GM19351 (cell line): ENCODE measurements at regions not wholly inside any gene's neighbourhood (a gene's known extent, or its start where the extent isn't known, plus 50 kb on each side); places are given as distances from the start of the nearest gene placed in this dataset.
A peak's percentile ranks its signal among the peaks of the same experiment; 100 is the strongest.
"Not testable (repeated sequence)": the region's sequence is repeated elsewhere in the genome, so short reads cannot be mapped to it uniquely, and the experiment has no call there.

ENCODE experiments used
- ATAC-seq: cut with Tn5 transposase; IDR thresholded peaks from one replicate; pipeline ENCODE4 v1.9.1; 2021; ENCODE audit warnings: mild to moderate bottlenecking, moderate library complexity; ENCODE audit not compliant: unreplicated experiment

DNA sequence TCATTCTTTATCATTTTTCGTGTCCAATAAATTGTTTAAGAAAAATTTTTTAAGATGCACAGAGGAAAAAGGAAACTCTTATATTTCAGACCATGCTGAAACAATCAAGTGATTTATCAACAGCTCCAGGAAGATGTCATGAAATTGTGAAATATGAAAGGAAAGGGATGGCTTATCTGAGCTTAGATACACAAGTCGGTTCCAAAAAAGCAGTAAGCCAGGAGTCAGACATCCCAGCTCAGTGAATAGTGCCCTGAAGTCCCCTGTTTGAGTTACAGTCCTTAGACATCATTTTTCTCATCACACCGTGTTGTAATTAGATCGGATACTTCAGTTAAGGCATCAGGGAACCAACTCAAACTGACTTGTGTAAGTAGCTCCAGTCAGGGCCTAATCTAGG, 91.0 kb upstream of the SSTR4 start:
- ATAC-seq, result no peak

DNA sequence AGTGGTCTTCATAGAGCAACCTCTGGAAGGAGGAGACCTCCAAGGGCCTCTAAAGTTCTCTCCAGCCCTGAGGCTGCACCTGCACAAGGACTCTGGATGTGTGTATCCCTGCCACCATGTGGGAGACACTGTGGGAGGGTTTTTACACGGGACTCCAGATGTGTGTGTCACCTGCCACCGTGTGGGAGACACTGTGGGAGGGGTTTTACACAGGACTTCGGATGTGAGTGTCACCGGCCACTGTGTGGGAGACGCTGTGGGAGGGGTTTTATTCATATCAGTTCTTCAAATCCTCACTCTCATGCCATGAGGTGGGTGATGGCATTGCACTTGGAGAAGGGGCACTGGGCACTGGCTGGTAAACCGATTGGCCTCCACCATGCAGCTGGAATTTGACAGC, 90.2 kb upstream of the SSTR4 start:
- no peak for ATAC-seq

DNA sequence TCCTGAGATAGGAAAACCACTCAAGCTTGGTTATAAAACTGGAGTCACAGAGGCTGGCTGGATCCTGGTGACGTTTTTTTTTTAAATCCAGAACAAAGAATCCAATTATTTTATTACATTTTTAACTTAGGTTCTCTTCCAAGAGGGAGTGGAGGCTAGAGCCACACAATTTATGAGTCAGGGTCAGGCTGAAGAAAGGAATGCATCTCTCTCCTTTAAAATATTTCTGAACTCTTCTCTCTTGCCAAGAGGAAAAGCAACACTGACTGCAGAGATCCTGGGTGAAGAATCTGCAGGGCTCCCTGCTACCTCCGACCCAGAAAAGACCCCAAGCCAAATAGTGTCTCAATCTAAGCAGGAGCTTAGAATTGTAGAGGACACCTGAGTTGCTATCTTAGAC, 88.5 kb upstream of the SSTR4 start:
- ATAC-seq, result no peak

DNA sequence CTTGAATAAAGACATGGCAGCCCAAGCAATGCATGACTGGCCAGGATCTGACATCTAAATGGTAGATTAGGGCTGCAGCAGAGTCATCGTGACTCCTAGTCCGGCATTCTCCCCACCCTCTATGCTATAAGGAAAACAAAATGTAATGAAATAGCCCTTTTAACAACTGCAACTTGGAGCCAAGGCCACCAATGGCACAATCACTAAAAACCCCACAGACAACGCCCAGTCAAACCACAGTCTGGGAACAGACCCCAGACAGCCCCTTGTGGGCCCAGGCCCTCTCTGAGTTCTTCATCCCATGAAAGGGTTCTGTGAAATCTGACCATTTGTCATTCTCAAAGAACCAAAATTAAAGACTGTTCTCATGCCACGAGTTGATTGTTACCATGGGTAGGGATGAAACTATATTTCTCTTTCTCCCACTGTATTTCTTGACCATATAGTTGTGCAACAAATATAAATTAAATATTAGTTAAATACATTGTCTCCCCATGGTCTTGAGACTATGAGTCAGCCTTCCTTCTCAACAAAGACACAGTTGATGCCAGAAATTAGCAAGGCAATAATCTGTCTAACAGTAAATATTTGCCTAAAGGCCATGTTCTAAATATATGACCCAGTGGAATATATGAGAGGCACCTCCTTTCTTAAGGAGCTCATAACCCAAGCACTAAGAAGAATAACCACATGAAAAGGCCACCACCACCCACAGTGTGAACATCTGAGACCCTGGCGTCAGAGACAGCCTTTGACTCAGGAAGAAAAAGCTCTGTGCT, 85.6 kb upstream of the SSTR4 start:
- ATAC-seq, result no peak

DNA sequence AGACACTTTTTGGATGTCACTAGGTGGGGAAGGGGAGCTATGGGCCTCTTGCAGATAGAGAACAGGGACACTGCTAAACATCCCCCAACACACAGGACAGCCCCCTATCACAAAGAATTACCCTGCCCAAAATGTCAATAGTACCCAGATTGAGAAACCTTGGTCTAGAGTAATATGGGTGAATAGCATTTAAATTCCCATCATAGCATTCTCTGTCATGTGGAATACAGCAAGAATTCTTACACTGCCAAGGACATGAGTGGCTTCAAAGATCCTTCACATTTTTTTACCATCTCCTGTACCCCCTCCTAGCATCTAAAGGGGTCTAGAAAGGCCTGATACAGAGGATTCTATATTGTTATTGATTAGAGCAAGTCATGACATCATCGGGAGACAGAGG, 83.1 kb upstream of the SSTR4 start:
- no peak for ATAC-seq

DNA sequence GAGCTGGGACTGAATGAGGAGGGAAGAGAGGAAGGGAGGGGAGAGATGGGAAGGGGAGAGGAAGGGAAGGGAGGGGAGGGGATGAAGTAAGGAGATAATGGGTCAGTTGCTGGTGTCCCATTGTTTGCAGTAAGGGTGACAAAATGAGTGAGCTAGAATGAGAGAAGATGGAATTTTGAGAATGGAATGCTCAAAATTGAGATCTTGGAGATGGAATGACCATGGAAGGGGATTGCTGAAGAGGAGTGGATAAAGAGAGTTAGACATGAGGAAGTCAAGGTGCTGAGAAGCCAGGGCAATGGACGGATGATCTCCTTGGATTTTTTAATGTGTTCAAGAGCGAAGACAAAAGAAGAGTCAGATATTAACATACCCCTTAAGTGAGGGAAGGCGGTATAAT, 80.5 kb upstream of the SSTR4 start:
- ATAC-seq, result no peak

DNA sequence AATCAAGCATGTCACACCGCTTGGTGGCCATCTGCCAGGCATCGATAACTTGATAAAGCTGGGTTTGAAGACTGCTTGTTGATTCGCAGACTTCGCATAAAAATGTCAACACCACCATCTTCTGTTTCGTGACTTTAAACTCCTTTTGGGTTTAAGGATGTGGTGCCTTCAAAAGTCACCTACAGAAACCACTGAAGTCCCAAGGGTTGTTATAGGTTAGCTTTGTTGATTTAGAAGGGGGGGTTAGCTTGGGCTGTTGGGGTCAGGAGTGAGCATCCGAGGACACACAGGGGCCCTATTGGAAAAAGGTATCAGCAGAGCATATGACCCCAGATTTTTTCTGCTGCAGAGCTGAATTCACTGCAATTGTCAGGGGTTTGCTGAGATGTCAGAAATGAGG, 76.7 kb upstream of the SSTR4 start:
- ATAC-seq, result no peak

DNA sequence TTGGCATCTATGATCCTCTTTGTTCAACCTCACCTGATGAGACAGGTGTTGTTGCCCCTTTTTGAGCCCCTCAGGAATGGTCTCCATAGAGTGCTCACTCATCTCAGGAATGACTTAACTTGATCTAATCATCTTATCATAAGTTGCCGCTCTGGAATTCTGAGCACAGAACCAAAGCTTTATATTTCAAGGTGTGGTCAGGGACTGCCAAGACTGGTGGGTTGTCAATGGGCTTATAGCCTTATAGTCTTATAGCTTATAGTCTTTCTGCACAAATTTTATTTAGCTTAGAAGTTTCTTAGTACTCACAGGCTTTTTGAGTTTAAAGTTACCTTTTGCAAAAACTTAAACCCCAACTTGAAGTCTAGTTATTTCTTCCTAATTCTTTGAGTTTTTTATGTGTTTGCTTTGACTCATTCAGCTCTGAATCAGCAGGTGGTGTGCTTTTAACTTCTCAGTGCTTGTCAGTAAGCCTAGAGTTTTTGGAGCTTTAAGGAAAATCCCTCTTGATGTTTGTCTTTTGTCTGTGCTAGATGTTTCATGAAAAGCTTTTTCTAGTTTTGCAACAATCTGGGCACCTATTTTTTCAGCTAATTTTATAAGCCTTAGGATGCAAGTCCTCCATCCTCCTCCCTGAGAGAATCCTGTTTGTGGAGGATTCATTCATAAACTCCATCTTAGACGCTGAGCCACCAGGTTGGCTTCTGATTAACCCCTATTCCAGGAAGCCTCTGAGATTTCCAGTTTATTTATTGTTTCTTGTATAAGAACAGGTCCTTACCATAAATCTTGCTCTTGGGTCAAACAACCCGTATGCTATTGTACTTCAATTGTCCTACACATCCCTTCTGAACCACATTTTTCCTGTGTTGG, 72.3 kb upstream of the SSTR4 start:
- ATAC-seq, result no peak

DNA sequence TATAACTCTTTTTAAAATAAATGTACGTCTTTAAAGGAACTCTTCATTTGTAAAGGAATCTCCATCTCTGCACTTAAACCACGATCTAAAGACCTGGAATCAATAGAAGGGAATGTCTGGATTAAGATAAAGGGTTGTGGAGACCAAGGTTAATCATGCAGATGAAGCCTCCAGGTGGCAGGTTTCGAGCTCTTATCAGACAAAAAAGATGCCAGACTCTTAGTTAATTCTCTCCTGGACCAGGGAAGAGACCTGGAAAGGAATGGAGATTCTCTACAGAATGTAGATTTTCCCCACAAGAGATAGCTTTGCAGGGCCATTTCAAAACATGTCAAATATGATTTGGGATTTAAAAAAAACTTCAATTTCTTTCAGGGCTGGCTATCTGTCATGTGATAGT, 71.5 kb upstream of the SSTR4 start:
- ATAC-seq, result no peak

DNA sequence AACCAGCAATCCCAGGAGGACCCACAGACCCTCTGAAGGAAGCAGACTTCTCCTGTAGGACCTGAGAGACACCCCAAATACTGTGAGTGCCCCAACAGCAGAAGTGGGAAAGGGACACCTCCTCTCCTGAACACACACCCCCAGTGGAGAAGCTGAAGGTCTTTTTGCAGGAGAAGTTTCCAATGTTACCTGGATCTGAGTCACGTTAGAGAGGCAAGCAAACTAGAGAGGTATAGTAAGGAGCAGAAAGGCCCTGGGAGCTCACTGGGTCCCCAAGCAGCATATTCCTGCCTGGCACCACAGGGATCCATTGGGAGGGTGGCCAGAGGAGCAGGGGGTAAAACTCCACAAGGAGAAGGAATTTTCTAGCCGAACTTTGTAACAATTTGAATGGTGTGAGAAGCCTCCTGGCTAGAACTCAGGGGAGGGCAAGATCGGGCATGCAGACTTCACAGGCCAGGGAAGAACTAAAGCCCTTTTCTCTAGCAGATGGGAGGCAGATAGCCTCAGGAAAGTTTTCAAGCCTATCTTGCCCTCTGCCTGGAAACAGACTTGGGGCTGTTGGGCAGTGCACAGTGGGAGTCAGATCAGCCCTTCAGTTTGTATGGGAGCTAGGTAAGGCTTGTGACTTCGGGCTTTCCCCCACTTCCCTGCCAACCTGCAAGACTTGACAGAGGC, 68.2 kb upstream of the SSTR4 start:
- no peak for ATAC-seq

DNA sequence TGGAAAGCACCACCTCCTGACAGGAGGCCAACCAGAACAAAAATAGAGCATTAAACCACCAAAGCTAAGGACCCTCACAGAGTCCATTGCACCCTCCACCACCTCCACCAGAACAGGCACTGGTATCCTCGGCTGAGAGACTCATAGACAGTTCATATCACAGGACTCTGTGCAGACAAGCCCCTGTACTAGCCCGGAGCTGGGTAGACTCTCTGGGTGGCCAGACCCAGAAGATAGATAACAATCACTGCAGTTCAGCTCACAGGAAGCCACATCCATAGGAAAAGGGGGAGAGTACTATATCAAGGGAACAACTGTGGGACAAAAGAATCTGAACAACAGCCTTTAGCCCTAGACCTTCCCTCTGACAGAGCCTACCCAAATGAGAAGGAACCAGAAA, 67.4 kb upstream of the SSTR4 start:
- ATAC-seq, result not testable (repeated sequence)

DNA sequence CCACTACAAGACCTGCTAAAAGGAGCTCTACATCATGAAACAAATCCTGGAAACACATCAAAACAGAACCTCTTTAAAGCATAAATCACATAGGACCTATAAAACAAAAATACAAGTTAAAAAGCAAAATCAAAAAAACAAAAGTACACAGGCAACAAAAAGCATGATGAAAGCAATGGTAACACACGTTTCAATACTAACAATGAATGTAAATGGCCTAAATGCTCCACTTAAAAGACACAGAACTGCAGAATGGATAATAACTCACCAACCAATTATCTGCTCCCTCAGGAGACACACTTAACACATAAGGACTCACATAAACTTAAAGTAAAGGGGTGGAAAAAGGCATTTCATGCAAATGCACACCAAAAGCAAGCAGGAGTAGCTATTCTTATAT, 66.1 kb upstream of the SSTR4 start:
- not testable (repeated sequence) for ATAC-seq

DNA sequence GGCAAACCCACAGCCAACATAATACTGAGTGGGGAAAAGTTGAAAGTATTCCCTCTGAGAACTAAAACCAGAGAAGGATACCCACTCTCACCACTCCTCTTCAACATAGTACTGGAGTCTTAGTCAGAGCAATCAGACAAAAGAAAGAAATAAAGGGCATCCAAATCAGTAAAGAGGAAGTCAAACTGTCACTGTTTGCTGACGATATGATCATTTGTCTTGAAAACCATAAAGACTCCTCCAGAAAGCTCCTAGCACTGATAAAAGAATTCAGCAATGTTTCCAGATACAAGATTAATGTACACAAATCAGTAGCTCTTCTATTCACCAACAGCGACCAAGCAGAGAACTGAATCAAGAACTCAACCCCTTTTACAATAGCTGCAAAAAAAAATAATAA, 64.0 kb upstream of the SSTR4 start:
- ATAC-seq, result not testable (repeated sequence)

DNA sequence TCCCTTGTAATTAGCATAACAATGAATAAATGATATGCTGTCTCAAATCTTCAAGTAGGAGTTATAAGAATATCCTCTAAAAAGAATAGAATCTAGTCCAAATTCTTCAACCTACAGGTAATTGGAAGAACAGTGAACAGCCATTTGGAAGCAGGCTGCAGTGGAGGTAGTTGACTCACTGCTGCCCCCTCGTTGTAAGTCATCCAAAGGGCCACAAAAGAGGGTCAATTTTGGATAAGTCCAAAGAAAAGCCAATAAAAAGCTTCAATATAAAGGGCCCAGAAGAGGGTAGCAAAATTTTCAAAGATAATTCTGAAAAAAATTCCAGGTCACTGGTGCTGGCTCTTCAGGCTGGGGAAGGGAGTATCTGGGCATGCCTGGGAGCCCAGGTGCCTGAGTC, 60.8 kb upstream of the SSTR4 start:
- ATAC-seq, result peak; percentile 55

DNA sequence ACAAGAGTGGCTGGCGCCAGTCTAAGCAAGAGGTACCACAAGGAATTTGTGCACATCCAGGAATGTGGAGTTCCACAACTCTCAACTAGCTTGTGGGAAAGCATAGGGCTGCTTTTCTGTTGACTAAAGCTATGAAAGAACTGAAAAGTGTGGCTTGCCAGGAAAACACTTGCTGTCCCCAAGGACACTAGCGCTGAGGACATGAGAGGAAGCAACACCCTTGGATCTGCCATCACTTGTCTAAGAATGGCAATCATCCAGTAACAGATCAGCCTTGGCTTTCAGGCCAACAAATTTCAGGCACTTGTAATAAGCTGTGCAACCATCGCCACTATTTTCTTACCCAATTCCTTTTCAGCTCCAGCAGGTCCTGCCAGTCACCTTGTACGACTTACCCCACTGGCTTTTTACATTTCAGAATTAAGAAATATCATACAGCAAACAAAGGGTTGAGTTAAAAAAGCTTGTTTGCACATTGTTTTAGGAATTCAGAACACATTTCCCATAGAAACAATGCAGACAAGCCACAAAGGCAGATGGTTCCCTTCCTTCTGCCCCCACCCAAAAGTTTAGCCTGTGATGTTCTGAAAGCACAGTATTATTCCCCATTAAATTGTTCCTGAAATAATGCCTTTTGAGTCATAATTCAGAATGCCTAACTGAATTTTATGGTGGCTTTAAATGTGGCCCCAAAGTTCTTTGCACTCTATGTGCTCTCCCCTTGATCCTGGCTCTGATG, 57.9 kb upstream of the SSTR4 start:
- ATAC-seq, result no peak

DNA sequence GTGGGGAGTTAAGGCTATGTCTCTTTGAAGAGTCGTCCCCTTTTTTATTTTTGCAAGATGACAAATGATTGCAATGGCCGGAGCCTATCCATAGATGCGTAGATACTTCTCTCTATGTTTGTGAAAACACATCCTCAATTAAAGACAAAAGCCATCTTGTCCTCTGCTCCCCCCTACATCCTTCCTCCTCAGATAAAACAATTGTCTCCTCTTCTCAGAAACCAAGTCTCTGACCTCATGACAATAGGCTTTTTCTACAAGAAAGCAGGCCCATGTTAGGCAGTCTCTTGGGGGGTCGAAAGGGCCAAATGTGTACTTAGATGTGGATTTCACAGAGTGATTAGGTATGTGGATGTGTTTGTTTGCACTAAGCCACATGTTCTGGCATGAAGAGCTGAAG, 51.1 kb upstream of the SSTR4 start:
- no peak for ATAC-seq

DNA sequence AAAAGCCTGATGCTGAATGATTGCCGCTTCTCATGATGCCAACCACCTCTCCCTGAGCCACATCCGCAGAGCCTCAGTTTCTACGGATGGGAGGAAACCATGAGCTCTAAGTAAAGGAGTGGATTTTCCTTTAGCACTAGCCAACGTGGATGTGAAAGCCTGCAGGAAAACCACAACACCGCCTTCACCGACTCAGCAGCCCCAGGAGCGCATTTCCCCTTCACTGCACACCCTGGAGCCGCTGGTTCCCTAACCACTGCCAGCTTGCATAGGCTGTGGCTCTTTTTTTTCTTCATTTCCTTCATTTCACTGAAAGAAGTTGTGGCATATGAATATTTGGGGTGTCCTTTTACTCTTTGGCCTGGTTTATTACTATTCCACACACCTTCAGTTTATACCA, 50.5 kb upstream of the SSTR4 start:
- ATAC-seq, result no peak

DNA sequence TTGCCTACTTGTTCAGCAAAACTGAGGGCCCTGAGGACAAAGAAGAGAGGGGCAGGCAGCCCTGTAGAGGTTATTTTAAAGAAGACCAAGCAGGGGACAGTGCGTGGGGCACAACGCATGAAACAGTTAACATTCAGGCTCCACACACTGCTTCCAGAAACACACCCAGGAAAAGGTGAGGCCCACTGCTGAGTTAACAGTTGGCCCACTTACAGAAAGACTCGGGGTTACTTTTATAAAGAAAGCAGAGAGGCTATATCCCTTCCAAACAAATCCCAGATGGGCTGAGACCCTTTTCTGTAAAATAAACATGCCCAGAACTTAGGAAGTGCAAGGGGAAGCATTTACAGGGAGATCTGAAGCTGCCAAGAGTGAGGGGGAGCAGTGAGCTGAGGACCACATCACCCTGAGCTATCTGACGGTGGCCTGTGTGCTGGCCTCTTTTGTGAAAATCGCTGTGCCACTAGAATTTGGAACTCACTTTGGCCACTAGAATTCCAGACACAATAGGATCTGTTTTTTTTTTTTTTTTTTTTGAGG, 49.8 kb upstream of the SSTR4 start:
- ATAC-seq, result no peak
